Peyer's patch (tissue), 4 donors: ENCODE measurements at regions not wholly inside any gene's neighbourhood (a gene's known extent, or its start where the extent isn't known, plus 50 kb on each side); places are given as distances from the start of the nearest gene placed in this dataset.

Experiments used
- CTCF ChIP-seq, 6 experiments: fragments of 450-650 bp in 4 of 6; fragments of 200-600 bp in 2 of 6; sonication (generic) in 1 of 6; IDR thresholded peaks; one replicate each; pipeline ENCODE4 v1.5.1; 2017 to 2019; ENCODE audit warnings: antibody characterized with exemption in 6 of 6, mild to moderate bottlenecking in 3 of 6, moderate library complexity in 1 of 6
- POLR2A ChIP-seq, 2 donors: fragments of 450-650 bp; IDR thresholded peaks; one replicate each; pipeline ENCODE4 v1.5.1; 2017; ENCODE audit warnings: antibody characterized with exemption in 2 of 2, mild to moderate bottlenecking in 2 of 2, moderate library complexity in 2 of 2

- TF ChIP-seq CTCF (IDR thresholded peaks at IDR 0.05) (no peak), POLR2A (IDR thresholded peaks at IDR 0.05) (no peak)
These were observed 98.6 kb downstream of the ZIC1 start for GRCh38 chr3:147507638-147508286.
